ENCODE measurements at regions not wholly inside any gene's neighbourhood (a gene's known extent, or its start where the extent isn't known, plus 50 kb on each side); places are given as distances from the start of the nearest gene placed in this dataset.
"Not testable (repeated sequence)": the region's sequence is repeated elsewhere in the genome, so short reads cannot be mapped to it uniquely, and the experiment has no call there.

- no peak overlapping the region for H3K27ac ChIP-seq (ENCODE audit: insufficient read depth, low read depth, low read length, poor library complexity, severe bottlenecking)
- H3K27me3 ChIP-seq (ENCODE audit: control insufficient read depth, insufficient read depth, low read length, poor library complexity, severe bottlenecking): no peaks in the 10 kb centered on the region
- H3K4me3 ChIP-seq (ENCODE audit: insufficient read depth, low read depth, low read length): no peak overlapping the region
- no peaks in the 10 kb centered on the region for H3K4me1 ChIP-seq (ENCODE audit: control insufficient read depth, insufficient read depth, low read length)
- H3K36me3 ChIP-seq (ENCODE audit: control insufficient read depth, insufficient read depth, low read length): no peaks in the 10 kb centered on the region
- H3K9me3 ChIP-seq (ENCODE audit: control insufficient read depth, low read length): no peaks in the 10 kb centered on the region
- WGBS, 2 experiments: 32 to 45% methylated on average over 3 of the region's 3 CpGs
These were observed 233.5 kb upstream of the ATP5MC3 start for GRCh38 chr2:175414882-175415487.

- no peaks in the 10 kb centered on the region for H3K27me3 ChIP-seq (ENCODE audit: control insufficient read depth, insufficient read depth, low read length, poor library complexity, severe bottlenecking)
- no peak overlapping the region for H3K4me3 ChIP-seq (ENCODE audit: insufficient read depth, low read depth, low read length)
- no peak overlapping the region for H3K27ac ChIP-seq (ENCODE audit: insufficient read depth, low read depth, low read length, poor library complexity, severe bottlenecking)
- WGBS, 2 experiments: 83% methylated on average over 3 of the region's 5 CpGs
- H3K9me3 ChIP-seq (ENCODE audit: control insufficient read depth, low read length): no peaks in the 10 kb centered on the region
- no peaks in the 10 kb centered on the region for H3K36me3 ChIP-seq (ENCODE audit: control insufficient read depth, insufficient read depth, low read length)
- H3K4me1 ChIP-seq (ENCODE audit: control insufficient read depth, insufficient read depth, low read length): no peaks in the 10 kb centered on the region
These were observed 232.8 kb upstream of the ATP5MC3 start for GRCh38 chr2:175414191-175414881.

DNA sequence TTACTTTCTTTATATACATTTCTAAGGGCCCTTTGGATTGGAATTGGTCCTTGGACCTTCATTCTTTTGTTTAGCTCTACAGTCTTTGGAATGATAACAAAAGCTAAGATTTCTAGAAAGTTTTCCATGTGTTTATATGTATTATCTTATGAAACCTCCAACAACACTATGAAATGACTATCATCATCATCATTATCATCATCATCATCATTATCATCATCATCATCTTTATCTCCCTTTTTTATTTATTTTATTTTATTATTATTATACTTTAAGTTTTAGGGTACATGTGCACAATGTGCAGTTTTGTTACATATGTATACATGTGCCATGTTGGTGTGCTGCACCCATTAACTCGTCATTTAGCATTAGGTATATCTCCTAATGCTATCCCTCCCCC, 229.4 kb upstream of the ATP5MC3 start:
- WGBS, 2 experiments: no CpG with 5 or more reads among the region's 1 CpG
- not testable (repeated sequence) for H3K27ac ChIP-seq (ENCODE audit: insufficient read depth, low read depth, low read length, poor library complexity, severe bottlenecking); H3K4me3 ChIP-seq (ENCODE audit: insufficient read depth, low read depth, low read length); H3K4me1 ChIP-seq (ENCODE audit: control insufficient read depth, insufficient read depth, low read length); H3K36me3 ChIP-seq (ENCODE audit: control insufficient read depth, insufficient read depth, low read length); H3K27me3 ChIP-seq (ENCODE audit: control insufficient read depth, insufficient read depth, low read length, poor library complexity, severe bottlenecking); H3K9me3 ChIP-seq (ENCODE audit: control insufficient read depth, low read length)

- H3K4me1 ChIP-seq (ENCODE audit: control insufficient read depth, insufficient read depth, low read length): no peaks in the 10 kb centered on the region
- no peaks in the 10 kb centered on the region for H3K27me3 ChIP-seq (ENCODE audit: control insufficient read depth, insufficient read depth, low read length, poor library complexity, severe bottlenecking)
- no peaks in the 10 kb centered on the region for H3K36me3 ChIP-seq (ENCODE audit: control insufficient read depth, insufficient read depth, low read length)
- no peaks in the 10 kb centered on the region for H3K9me3 ChIP-seq (ENCODE audit: control insufficient read depth, low read length)
- H3K27ac ChIP-seq (ENCODE audit: insufficient read depth, low read depth, low read length, poor library complexity, severe bottlenecking): no peak overlapping the region
- no CpG with 5 or more reads among the region's 1 CpG for WGBS, 2 experiments
- H3K4me3 ChIP-seq (ENCODE audit: insufficient read depth, low read depth, low read length): no peak overlapping the region
These were observed 223.3 kb upstream of the ATP5MC3 start for GRCh38 chr2:175404839-175405238.

DNA sequence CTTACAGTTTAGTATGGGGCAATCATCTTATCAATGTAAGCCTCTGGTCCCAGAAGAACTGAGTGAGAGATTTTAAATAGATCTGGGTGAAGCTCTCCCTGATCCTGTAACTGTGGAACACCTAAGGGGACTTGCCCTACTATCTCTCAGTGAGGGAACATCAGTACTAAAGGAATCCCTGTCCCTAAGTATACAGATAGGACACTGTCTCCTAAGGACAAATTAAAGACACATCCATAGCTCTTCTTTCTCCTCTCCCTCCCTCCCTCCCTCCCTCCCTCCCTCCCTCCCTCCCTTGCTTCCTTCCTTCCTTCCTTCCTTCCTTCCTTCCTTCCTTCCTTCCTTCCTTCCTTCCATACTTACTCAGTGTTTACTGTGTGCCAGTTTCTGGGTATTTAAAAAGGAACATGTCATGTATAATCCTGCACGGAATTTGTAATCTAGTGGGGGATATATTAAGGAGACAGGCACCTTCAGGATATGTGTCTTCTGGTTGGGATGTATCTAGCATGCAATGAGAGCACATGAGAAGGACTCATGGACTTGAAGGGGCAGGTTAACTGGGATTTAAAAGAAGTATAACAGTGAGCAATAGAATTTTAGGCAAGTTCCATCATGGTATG, 222.2 kb upstream of the ATP5MC3 start:
- H3K27me3 ChIP-seq (ENCODE audit: control insufficient read depth, insufficient read depth, low read length, poor library complexity, severe bottlenecking): no peaks in the 10 kb centered on the region
- no peaks in the 10 kb centered on the region for H3K36me3 ChIP-seq (ENCODE audit: control insufficient read depth, insufficient read depth, low read length)
- H3K27ac ChIP-seq (ENCODE audit: insufficient read depth, low read depth, low read length, poor library complexity, severe bottlenecking): no peak overlapping the region
- 90 to 97% methylated on average over 1 of the region's 1 CpG for WGBS, 2 experiments
- no peak overlapping the region for H3K4me3 ChIP-seq (ENCODE audit: insufficient read depth, low read depth, low read length)
- H3K4me1 ChIP-seq (ENCODE audit: control insufficient read depth, insufficient read depth, low read length): no peaks in the 10 kb centered on the region
- H3K9me3 ChIP-seq (ENCODE audit: control insufficient read depth, low read length): no peaks in the 10 kb centered on the region

DNA sequence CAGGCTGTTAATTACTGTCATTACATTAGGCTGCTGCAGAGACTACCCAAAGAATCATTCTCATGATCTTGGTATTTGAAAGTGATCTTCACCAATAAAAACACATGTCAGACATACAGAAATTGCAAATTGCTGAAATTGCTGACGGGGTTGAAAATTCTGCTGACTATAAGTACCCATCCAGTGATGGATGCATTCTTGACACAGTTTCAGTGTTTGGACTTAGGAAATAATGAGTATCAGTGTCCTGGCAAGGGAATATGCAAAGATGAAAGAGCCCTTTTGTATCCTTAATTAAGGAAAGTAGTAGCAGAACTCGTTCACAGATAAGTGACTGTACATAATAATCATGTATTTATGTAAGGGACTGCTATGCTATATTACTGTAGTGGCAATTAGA, 221.1 kb upstream of the ATP5MC3 start:
- no peaks in the 10 kb centered on the region for H3K4me1 ChIP-seq (ENCODE audit: control insufficient read depth, insufficient read depth, low read length)
- H3K9me3 ChIP-seq (ENCODE audit: control insufficient read depth, low read length): no peaks in the 10 kb centered on the region
- no peaks in the 10 kb centered on the region for H3K27me3 ChIP-seq (ENCODE audit: control insufficient read depth, insufficient read depth, low read length, poor library complexity, severe bottlenecking)
- H3K27ac ChIP-seq (ENCODE audit: insufficient read depth, low read depth, low read length, poor library complexity, severe bottlenecking): no peak overlapping the region
- no peaks in the 10 kb centered on the region for H3K36me3 ChIP-seq (ENCODE audit: control insufficient read depth, insufficient read depth, low read length)
- H3K4me3 ChIP-seq (ENCODE audit: insufficient read depth, low read depth, low read length): no peak overlapping the region
- WGBS, 2 experiments: 84 to 88% methylated on average over 1 to 2 of the region's 2 CpGs

DNA sequence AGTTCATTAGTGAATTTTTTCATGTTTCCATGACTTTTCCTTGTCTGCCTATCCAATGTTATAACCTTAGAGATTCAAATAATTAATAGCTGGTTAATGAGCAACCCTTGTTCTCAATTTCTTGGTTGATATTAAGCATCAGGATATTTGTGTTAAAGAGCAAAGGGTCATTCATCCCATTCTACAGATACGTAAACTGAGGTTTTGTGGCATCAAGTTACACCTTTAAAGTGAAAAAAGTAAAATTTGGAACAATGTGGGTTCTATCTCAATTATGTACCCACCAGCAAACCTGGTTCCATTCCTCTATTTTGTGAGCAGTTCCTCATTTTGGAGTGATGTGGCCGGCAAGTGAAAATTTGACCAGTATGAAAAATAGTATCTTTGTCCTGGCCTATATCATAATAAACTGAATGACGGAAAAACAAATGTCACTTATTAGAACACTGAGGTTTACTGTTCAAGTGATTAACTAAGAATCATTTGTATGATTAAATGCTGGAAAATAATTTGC, 220.5 kb upstream of the ATP5MC3 start:
- no peaks in the 10 kb centered on the region for H3K9me3 ChIP-seq (ENCODE audit: control insufficient read depth, low read length)
- H3K4me3 ChIP-seq (ENCODE audit: insufficient read depth, low read depth, low read length): no peak overlapping the region
- H3K36me3 ChIP-seq (ENCODE audit: control insufficient read depth, insufficient read depth, low read length): no peaks in the 10 kb centered on the region
- H3K27me3 ChIP-seq (ENCODE audit: control insufficient read depth, insufficient read depth, low read length, poor library complexity, severe bottlenecking): no peaks in the 10 kb centered on the region
- WGBS, 2 experiments: 91 to 100% methylated on average over 1 to 3 of the region's 3 CpGs
- H3K27ac ChIP-seq (ENCODE audit: insufficient read depth, low read depth, low read length, poor library complexity, severe bottlenecking): no peak overlapping the region
- H3K4me1 ChIP-seq (ENCODE audit: control insufficient read depth, insufficient read depth, low read length): no peaks in the 10 kb centered on the region

DNA sequence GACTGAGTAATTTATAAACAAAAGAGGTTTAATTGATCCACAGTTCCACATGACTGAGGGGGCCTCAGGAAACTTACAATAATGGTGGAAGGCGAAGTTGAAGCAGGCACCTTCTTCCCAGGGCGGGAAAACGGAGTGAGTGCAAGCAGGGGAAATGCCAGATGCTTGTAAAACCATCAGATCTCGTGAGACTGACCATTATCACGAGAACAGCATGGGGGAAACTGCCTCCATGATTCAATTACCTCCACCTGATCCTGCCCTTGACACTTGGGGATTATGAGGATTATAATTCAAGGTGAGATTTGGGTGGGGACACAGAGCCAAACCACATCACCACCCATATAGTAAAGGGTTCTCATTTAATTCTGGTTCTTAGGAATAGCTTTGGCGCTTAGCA, 219.5 kb upstream of the ATP5MC3 start:
- H3K36me3 ChIP-seq (ENCODE audit: control insufficient read depth, insufficient read depth, low read length): no peaks in the 10 kb centered on the region
- WGBS, 2 experiments: 78 to 87% methylated on average over 6 of the region's 6 CpGs
- no peaks in the 10 kb centered on the region for H3K27me3 ChIP-seq (ENCODE audit: control insufficient read depth, insufficient read depth, low read length, poor library complexity, severe bottlenecking)
- no peaks in the 10 kb centered on the region for H3K9me3 ChIP-seq (ENCODE audit: control insufficient read depth, low read length)
- H3K4me3 ChIP-seq (ENCODE audit: insufficient read depth, low read depth, low read length): no peak overlapping the region
- H3K27ac ChIP-seq (ENCODE audit: insufficient read depth, low read depth, low read length, poor library complexity, severe bottlenecking): no peak overlapping the region
- H3K4me1 ChIP-seq (ENCODE audit: control insufficient read depth, insufficient read depth, low read length): no peaks in the 10 kb centered on the region

GRCh38 chr2:175399326-175399725, 217.8 kb upstream of the ATP5MC3 start:
- H3K9me3 ChIP-seq (ENCODE audit: control insufficient read depth, low read length): no peaks in the 10 kb centered on the region
- H3K4me1 ChIP-seq (ENCODE audit: control insufficient read depth, insufficient read depth, low read length): no peaks in the 10 kb centered on the region
- no peaks in the 10 kb centered on the region for H3K27me3 ChIP-seq (ENCODE audit: control insufficient read depth, insufficient read depth, low read length, poor library complexity, severe bottlenecking)
- no peak overlapping the region for H3K27ac ChIP-seq (ENCODE audit: insufficient read depth, low read depth, low read length, poor library complexity, severe bottlenecking)
- no peaks in the 10 kb centered on the region for H3K36me3 ChIP-seq (ENCODE audit: control insufficient read depth, insufficient read depth, low read length)
- 95% methylated on average over 4 of the region's 4 CpGs for WGBS, 2 experiments
- no peak overlapping the region for H3K4me3 ChIP-seq (ENCODE audit: insufficient read depth, low read depth, low read length)

DNA sequence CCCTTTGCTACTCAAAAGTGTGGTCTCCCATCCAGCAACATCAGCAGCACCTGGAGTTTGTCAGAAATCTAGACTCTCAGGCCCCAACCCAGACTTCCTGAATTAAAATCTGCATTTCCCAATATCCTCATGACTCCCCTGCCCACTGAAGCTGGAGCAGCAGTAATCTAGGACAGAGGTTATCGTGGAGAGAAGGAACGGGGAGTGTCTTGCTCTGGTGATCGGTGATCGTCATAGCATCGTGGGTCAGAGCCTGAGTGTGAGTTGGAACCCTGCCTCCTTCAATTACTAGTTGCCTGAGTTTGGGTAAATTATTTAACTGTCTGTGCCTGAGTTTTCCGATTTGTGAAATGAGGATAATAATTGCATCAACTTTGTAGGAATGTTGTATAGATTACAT, 217.3 kb upstream of the ATP5MC3 start:
- no peak overlapping the region for H3K4me3 ChIP-seq (ENCODE audit: insufficient read depth, low read depth, low read length)
- WGBS, 2 experiments: 93 to 95% methylated on average over 6 of the region's 6 CpGs

More for the DNA sequence above, 217.3 kb upstream of the ATP5MC3 start:
- H3K4me1 ChIP-seq (ENCODE audit: control insufficient read depth, insufficient read depth, low read length): no peaks in the 10 kb centered on the region
- H3K9me3 ChIP-seq (ENCODE audit: control insufficient read depth, low read length): no peaks in the 10 kb centered on the region
- no peaks in the 10 kb centered on the region for H3K36me3 ChIP-seq (ENCODE audit: control insufficient read depth, insufficient read depth, low read length)
- H3K27me3 ChIP-seq (ENCODE audit: control insufficient read depth, insufficient read depth, low read length, poor library complexity, severe bottlenecking): no peaks in the 10 kb centered on the region
- H3K27ac ChIP-seq (ENCODE audit: insufficient read depth, low read depth, low read length, poor library complexity, severe bottlenecking): no peak overlapping the region
